WERI-Rb-1 (cell line): ENCODE measurements at regions not wholly inside any gene's neighbourhood (a gene's known extent, or its start where the extent isn't known, plus 50 kb on each side); places are given as distances from the start of the nearest gene placed in this dataset.
A peak's percentile ranks its signal among the peaks of the same experiment; 100 is the strongest.

ENCODE experiments used
- DNase-seq: peaks from one replicate; pipeline ENCODE4 v3.0.0-alpha.2; 2020
- H3K27ac ChIP-seq: fragments of 250-450 bp; sonication (Bioruptor Pico); 2 replicates; pipeline ENCODE4 v1.5.1; 2020; ENCODE audit warnings: mild to moderate bottlenecking, moderate library complexity
- H3K27me3 ChIP-seq: fragments of 250-450 bp; sonication (Bioruptor Pico); 2 replicates; pipeline ENCODE4 v1.5.1; 2021; ENCODE audit warnings: mild to moderate bottlenecking, low read depth, moderate library complexity; ENCODE audit not compliant: insufficient read depth, severe bottlenecking
- H3K36me3 ChIP-seq: fragments of 250-450 bp; sonication (Bioruptor Pico); 2 replicates; pipeline ENCODE4 v1.5.1; 2020; ENCODE audit warnings: mild to moderate bottlenecking, moderate library complexity
- H3K4me3 ChIP-seq: 2 replicates; pipeline ENCODE4 v1.5.1; 2011; ENCODE audit warnings: low read depth, mild to moderate bottlenecking, control low read depth, low read length
- H3K9me3 ChIP-seq: fragments of 250-450 bp; sonication (Bioruptor Pico); 2 replicates; pipeline ENCODE4 v1.5.1; 2021; ENCODE audit warnings: mild to moderate bottlenecking, moderate library complexity; ENCODE audit not compliant: severe bottlenecking
- CTCF ChIP-seq: IDR thresholded peaks from 2 replicates; pipeline ENCODE4 v1.5.1; 2011; ENCODE audit warnings: low read depth, mild to moderate bottlenecking, control low read depth, inconsistent platforms, low read length

- Histone ChIP-seq H3K4me3 (no peak overlapping the region), H3K9me3 (no peaks in the 10 kb centered on the region), H3K27ac (no peak overlapping the region), H3K27me3 (no peaks in the 10 kb centered on the region), H3K36me3 (no peaks in the 10 kb centered on the region)
- no peak for TF ChIP-seq CTCF
- DNase-seq, result no peak
Measured at GRCh38 chr4:29052266-29052665, 1667.9 kb upstream of the PCDH7 start.

GRCh38 chr4:29058531-29058930 lies 1661.6 kb upstream of the PCDH7 start:
- no peak for DNase-seq
- Histone ChIP-seq H3K27me3 (no peaks in the 10 kb centered on the region), H3K4me3 (no peak overlapping the region), H3K36me3 (no peaks in the 10 kb centered on the region), H3K9me3 (no peaks in the 10 kb centered on the region), H3K27ac (no peak overlapping the region)
- TF ChIP-seq CTCF, result no peak

GRCh38 chr4:29066861-29067260 lies 1653.3 kb upstream of the PCDH7 start:
- Histone ChIP-seq H3K9me3 (no peaks in the 10 kb centered on the region), H3K4me3 (no peak overlapping the region), H3K27ac (no peak overlapping the region), H3K36me3 (no peaks in the 10 kb centered on the region), H3K27me3 (no peaks in the 10 kb centered on the region)
- no peak for TF ChIP-seq CTCF
- no peak for DNase-seq

GRCh38 chr4:29073571-29073970 lies 1646.6 kb upstream of the PCDH7 start:
- TF ChIP-seq CTCF, result no peak
- no peak overlapping the region for H3K4me3 ChIP-seq
- no peak for DNase-seq
- H3K27me3 ChIP-seq, result no peaks in the 10 kb centered on the region
- H3K27ac ChIP-seq, result no peak overlapping the region
- H3K36me3 ChIP-seq, result no peaks in the 10 kb centered on the region
- H3K9me3 ChIP-seq, result peaks cover 6% of the 10 kb centered on the region

- peaks cover 6% of the 10 kb centered on the region for H3K9me3 ChIP-seq
- H3K36me3 ChIP-seq, result no peaks in the 10 kb centered on the region
- no peak for DNase-seq
- H3K27ac ChIP-seq, result no peak overlapping the region
- no peak for TF ChIP-seq CTCF
- H3K4me3 ChIP-seq, result no peak overlapping the region
- H3K27me3 ChIP-seq, result no peaks in the 10 kb centered on the region
Measured at GRCh38 chr4:29075366-29075765, 1644.8 kb upstream of the PCDH7 start.

GRCh38 chr4:29079260-29079659 lies 1640.9 kb upstream of the PCDH7 start:
- peak; percentile 32; the same call in 1 of the 2 replicates for TF ChIP-seq CTCF
- Histone ChIP-seq H3K36me3 (no peaks in the 10 kb centered on the region), H3K9me3 (no peaks in the 10 kb centered on the region), H3K27ac (no peak overlapping the region), H3K27me3 (no peaks in the 10 kb centered on the region), H3K4me3 (no peak overlapping the region)
- no peak for DNase-seq
